Caco-2 (cell line): ENCODE measurements at regions not wholly inside any gene's neighbourhood (a gene's known extent, or its start where the extent isn't known, plus 50 kb on each side); places are given as distances from the start of the nearest gene placed in this dataset.
"Not testable (repeated sequence)": the region's sequence is repeated elsewhere in the genome, so short reads cannot be mapped to it uniquely, and the experiment has no call there.

Experiments
- BruUV-seq: library from RNA; stranded (reverse); fragments of 400-500 nt; replicated peaks from 2 replicates; lab custom pipeline; 2021; lab: Mats Ljungman, UMichigan
- CTCF ChIA-PET: fragments of 300-600 bp; sonication (Branson Sonifier 250); formaldehyde crosslinking; loops from one replicate; lab custom pipeline; 2022; ENCODE audit warnings: antibody characterized with exemption; lab: Charles Lee
- POLR2A ChIA-PET: fragments of 300-600 bp; sonication (Branson Sonifier 250); formaldehyde crosslinking; loops from one replicate; lab custom pipeline; 2022; ENCODE audit warnings: antibody characterized with exemption; lab: Charles Lee
- DNase-seq, 2 experiments: peaks; one replicate each; pipeline versions ENCODE4 v3.0.0 to v3.0.0-alpha.2; 2020 to 2022
- H3K27me3 ChIP-seq: replicated peaks from 2 replicates; pipeline ENCODE4 v1.6.0; 2011; ENCODE audit warnings: low read length; ENCODE audit not compliant: control insufficient read depth, insufficient read depth
- H3K36me3 ChIP-seq: 2 replicates; pipeline ENCODE4 v1.5.1; 2011; ENCODE audit warnings: low read length; ENCODE audit not compliant: control insufficient read depth, insufficient read depth
- H3K4me1 ChIP-seq: fragments of 250-450 bp; sonication (Bioruptor Pico); 2 replicates; pipeline ENCODE4 v1.5.1; 2020; ENCODE audit warnings: mild to moderate bottlenecking
- H3K4me3 ChIP-seq: 2 replicates; pipeline ENCODE4 v1.5.1; 2011; ENCODE audit warnings: low read depth, mild to moderate bottlenecking, control low read depth, low read length
- H3K9me3 ChIP-seq: fragments of 250-450 bp; sonication (Bioruptor Pico); 2 replicates; pipeline ENCODE4 v1.5.1; 2020; ENCODE audit warnings: mild to moderate bottlenecking, moderate library complexity
- H3K27ac Mint-ChIP-seq: one replicate; pipeline ENCODE4 v1.8.0; 2022; ENCODE audit warnings: mixed read lengths; ENCODE audit not compliant: unreplicated experiment
- H3K27me3 Mint-ChIP-seq: one replicate; pipeline ENCODE4 v1.8.0; 2022; ENCODE audit warnings: mixed read lengths; ENCODE audit not compliant: insufficient read depth, unreplicated experiment
- H3K36me3 Mint-ChIP-seq: one replicate; pipeline ENCODE4 v1.8.0; 2022; ENCODE audit warnings: mild to moderate bottlenecking, mixed read lengths; ENCODE audit not compliant: insufficient read depth, unreplicated experiment
- H3K4me1 Mint-ChIP-seq: one replicate; pipeline ENCODE4 v1.8.0; 2022; ENCODE audit warnings: low read depth, mixed read lengths; ENCODE audit not compliant: unreplicated experiment
- H3K4me3 Mint-ChIP-seq: one replicate; pipeline ENCODE4 v1.8.0; 2022; ENCODE audit warnings: mild to moderate bottlenecking, moderate library complexity, mixed read lengths; ENCODE audit not compliant: unreplicated experiment
- H3K9me3 Mint-ChIP-seq: one replicate; pipeline ENCODE4 v1.8.0; 2022; ENCODE audit warnings: mixed read lengths; ENCODE audit not compliant: unreplicated experiment
- intact Hi-C: fragments of 100-400 bp; cut with micrococcal nuclease; formaldehyde crosslinking; loops from one replicate; pipeline ENCODE4 v1.10.0; 2022; ENCODE audit not compliant: unreplicated experiment
- TF ChIP-seq, protein P1 (sequence below), 2 experiments: fragments of 200-600 bp in 1 of 2; IDR thresholded peaks; 1 replicate in 1 of 2; 2 replicates in 1 of 2; pipeline versions ENCODE4 v1.5.1 to v1.8.0; 2011 to 2022; ENCODE audit warnings: antibody characterized with exemption in 1 of 2, control low read depth in 1 of 2, inconsistent platforms in 1 of 2, low read depth in 1 of 2, low read length in 1 of 2, mild to moderate bottlenecking in 1 of 2, moderate library complexity in 1 of 2; ENCODE audit not compliant: insufficient read depth in 1 of 2, severe bottlenecking in 1 of 2, unreplicated experiment in 1 of 2

DNA sequence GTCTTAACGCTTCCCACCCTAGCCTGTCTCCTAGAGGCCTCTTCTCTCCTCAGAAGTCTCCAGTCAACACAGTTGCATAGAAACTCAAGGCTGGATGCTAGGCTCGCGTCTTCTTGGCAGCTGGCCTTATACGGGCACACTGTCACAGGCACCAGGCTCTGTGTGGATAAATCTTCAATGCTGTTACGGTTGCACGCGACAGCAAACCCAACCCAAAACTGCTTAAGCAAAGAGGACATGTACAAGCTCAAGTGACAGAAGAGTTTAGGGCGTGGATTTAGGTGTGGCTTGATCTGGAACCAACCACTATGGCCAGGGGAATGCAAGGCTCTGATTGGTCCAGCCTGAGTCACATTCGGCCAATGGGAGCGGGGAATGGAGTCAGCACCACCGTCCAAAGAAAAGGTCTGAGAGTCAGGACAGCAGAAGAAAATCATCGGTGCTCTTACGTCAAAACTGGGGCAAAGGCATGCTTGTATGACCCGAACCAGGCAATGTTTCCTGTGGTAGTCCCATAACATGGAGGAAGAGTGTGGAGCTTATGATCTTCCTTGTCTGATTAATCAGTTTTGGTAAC, 65.1 kb upstream of the ZNG1B start:
- not testable (repeated sequence) for H3K36me3 ChIP-seq, H3K4me1 ChIP-seq, H3K4me3 ChIP-seq, BruUV-seq, DNase-seq, H3K27ac Mint-ChIP-seq, H3K27me3 Mint-ChIP-seq, H3K27me3 ChIP-seq, H3K9me3 Mint-ChIP-seq, H3K4me3 Mint-ChIP-seq, H3K36me3 Mint-ChIP-seq, H3K9me3 ChIP-seq
- peaks cover 13% of the 10 kb centered on the region for H3K4me1 Mint-ChIP-seq
- intact Hi-C loops: loop anchor here (5.0 kb wide), 1 partner anchor 290 kb away; no protein-coding TSS in a partner anchor
- ChIA-PET CTCF (interaction anchor here (1.2 kb wide), 1 partner anchor 168 kb away, joined by 7 read pairs; no protein-coding TSS in a partner anchor), POLR2A (interaction anchor here (0.6 kb wide), 1 partner anchor 105 kb away, joined by 3 read pairs; no protein-coding TSS in a partner anchor)

DNA sequence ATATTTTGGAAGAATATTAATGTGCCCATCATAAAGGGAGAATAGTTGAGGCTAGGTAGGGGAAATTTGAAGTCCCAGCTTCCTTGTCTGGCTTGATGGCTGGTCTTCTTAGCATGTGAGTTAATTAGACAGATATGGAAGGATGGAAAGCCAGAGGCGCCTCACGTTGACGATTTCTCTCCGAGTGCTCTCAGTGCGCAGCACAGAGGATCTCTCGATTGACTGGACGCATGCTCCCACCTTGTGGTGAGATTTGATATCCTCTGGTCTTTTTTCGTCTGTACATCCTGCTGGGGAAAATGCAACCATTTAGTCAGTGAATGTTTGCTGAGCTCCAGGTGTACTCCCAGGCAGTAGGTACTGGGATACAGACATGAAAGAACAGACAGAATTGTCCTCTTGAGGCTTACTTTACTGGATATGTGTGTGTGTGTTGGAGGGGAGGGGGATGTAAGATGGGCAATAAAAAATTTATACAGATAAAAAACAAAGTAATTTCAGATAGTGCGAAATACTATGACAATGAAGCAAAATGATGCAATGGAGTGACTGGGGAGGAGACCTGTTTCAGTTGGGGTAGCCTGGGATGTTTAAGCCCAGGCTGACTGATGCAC, 66.9 kb upstream of the ZNG1B start:
- no TSS peak for BruUV-seq
- no peak overlapping the region for H3K4me3 Mint-ChIP-seq
- H3K27me3 Mint-ChIP-seq: no peaks in the 10 kb centered on the region
- TF ChIP-seq, protein P1, sequence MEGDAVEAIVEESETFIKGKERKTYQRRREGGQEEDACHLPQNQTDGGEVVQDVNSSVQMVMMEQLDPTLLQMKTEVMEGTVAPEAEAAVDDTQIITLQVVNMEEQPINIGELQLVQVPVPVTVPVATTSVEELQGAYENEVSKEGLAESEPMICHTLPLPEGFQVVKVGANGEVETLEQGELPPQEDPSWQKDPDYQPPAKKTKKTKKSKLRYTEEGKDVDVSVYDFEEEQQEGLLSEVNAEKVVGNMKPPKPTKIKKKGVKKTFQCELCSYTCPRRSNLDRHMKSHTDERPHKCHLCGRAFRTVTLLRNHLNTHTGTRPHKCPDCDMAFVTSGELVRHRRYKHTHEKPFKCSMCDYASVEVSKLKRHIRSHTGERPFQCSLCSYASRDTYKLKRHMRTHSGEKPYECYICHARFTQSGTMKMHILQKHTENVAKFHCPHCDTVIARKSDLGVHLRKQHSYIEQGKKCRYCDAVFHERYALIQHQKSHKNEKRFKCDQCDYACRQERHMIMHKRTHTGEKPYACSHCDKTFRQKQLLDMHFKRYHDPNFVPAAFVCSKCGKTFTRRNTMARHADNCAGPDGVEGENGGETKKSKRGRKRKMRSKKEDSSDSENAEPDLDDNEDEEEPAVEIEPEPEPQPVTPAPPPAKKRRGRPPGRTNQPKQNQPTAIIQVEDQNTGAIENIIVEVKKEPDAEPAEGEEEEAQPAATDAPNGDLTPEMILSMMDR (IDR thresholded peaks at IDR 0.05; ENCODE audit: insufficient read depth in 1 of 2, low read depth in 1 of 2, low read length in 1 of 2, severe bottlenecking in 1 of 2, unreplicated experiment in 1 of 2): peak; percentile 63 to 84
- no peaks in the 10 kb centered on the region for H3K27me3 ChIP-seq
- POLR2A ChIA-PET: no interaction called here
- no peaks in the 10 kb centered on the region for H3K9me3 ChIP-seq
- H3K4me1 Mint-ChIP-seq: peaks cover 22% of the 10 kb centered on the region
- no peak overlapping the region for H3K27ac Mint-ChIP-seq
- H3K36me3 ChIP-seq: no peaks in the 10 kb centered on the region
- no peak overlapping the region for H3K4me3 ChIP-seq
- peaks cover 19% of the 10 kb centered on the region for H3K4me1 ChIP-seq
- H3K36me3 Mint-ChIP-seq: no peaks in the 10 kb centered on the region
- CTCF ChIA-PET: interaction anchor here (0.6 to 2.0 kb wide), 13 partner anchors 87 to 308 kb away, joined by 3 to 16 read pairs (median 4); no protein-coding TSS in a partner anchor
- no peaks in the 10 kb centered on the region for H3K9me3 Mint-ChIP-seq
- intact Hi-C loops: loop anchor here (1.0 to 5.0 kb wide), 7 partner anchors 20 to 288 kb away; no protein-coding TSS in a partner anchor
- peak; percentile 84 to 85 for DNase-seq

DNA sequence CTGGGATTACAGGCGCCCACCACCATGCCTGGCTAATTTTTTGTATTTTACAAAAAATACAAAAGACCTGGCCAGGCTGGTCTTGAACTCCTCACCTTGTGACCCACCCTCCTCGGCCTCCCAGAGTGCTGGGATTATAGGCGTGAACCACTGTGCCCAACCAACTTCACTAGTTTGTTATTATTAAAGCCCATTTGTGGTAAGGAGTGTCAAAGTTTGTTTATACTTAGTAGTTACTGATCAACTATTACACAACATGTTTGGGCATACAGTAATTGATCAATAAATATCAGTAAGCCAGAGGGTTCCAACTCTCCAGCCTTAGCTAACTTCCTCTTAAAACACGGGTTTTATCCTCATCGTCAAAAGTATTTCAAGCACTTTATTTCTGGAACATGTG, 67.5 kb upstream of the ZNG1B start:
- ChIA-PET POLR2A (no interaction called here), CTCF (interaction anchor here (1.1 to 2.0 kb wide), 8 partner anchors 86 to 232 kb away, joined by 3 to 16 read pairs (median 6); no protein-coding TSS in a partner anchor)
- Mint-ChIP-seq H3K36me3 (no peaks in the 10 kb centered on the region), H3K27ac (no peak overlapping the region), H3K9me3 (no peaks in the 10 kb centered on the region), H3K27me3 (no peaks in the 10 kb centered on the region), H3K4me3 (no peak overlapping the region), H3K4me1 (peaks cover 25% of the 10 kb centered on the region)
- intact Hi-C loops: loop anchor here (1.0 to 5.0 kb wide), 7 partner anchors 21 to 288 kb away; no protein-coding TSS in a partner anchor
- H3K27me3 ChIP-seq: no peaks in the 10 kb centered on the region
- H3K4me1 ChIP-seq: peaks cover 24% of the 10 kb centered on the region
- no TSS peak for BruUV-seq
- H3K9me3 ChIP-seq: no peaks in the 10 kb centered on the region
- TF ChIP-seq, protein P1 (IDR thresholded peaks at IDR 0.05; ENCODE audit: insufficient read depth in 1 of 2, low read depth in 1 of 2, low read length in 1 of 2, severe bottlenecking in 1 of 2, unreplicated experiment in 1 of 2): no peak
- H3K36me3 ChIP-seq: no peaks in the 10 kb centered on the region
- H3K4me3 ChIP-seq: no peak overlapping the region
- DNase-seq: no peak

DNA sequence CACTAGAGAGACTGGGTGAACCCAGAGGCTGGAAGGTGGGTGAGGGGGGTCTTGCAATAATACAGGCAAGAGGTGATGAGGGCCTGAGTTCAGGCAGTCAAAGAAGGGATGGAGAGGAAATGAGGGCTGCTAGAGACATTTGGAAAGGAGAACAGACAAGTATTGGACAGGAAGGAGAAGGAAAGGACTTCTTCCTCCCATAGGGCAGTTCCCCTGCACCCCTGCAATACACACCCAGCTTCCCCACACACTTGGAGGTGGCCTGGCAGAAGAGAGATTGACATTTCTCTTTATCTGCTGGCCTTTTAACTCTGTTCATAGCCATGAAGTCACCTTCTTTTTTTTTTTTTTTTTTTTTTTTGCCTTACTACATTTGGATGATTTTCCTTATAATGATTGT, 68.9 kb upstream of the ZNG1B start:
- H3K36me3 Mint-ChIP-seq, intact Hi-C loops, H3K9me3 Mint-ChIP-seq, POLR2A ChIA-PET, H3K27me3 Mint-ChIP-seq, BruUV-seq, H3K27ac Mint-ChIP-seq, DNase-seq, H3K9me3 ChIP-seq, H3K36me3 ChIP-seq, CTCF ChIA-PET, H3K4me3 ChIP-seq, H3K27me3 ChIP-seq, H3K4me3 Mint-ChIP-seq: not testable (repeated sequence)
- H3K4me1 ChIP-seq: peaks cover 26% of the 10 kb centered on the region
- peaks cover 22% of the 10 kb centered on the region for H3K4me1 Mint-ChIP-seq

DNA sequence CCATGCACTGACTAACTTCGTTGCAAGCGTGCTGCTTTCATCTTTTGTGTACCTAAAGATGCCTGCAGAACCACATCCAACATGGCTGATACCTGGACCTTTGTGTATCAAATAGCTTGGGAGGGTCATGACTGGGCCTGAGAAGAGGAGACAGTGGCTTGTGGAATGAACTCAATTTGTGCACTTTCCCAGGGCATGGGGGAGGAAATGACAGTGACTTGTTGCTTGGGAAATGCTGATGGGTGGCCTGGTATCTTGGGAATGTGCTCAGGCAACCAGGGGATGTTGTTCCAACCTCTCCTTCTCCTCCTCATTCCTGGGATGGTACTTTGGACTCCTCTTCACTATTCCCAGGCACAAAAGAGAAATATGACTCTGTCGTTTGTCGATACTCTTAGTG, 70.7 kb upstream of the ZNG1B start:
- peaks cover 22% of the 10 kb centered on the region for H3K4me1 Mint-ChIP-seq
- peaks cover 26% of the 10 kb centered on the region for H3K4me1 ChIP-seq
- H3K9me3 Mint-ChIP-seq, H3K9me3 ChIP-seq, BruUV-seq, H3K4me3 Mint-ChIP-seq, POLR2A ChIA-PET, H3K27me3 ChIP-seq, H3K36me3 Mint-ChIP-seq, H3K4me3 ChIP-seq, H3K27ac Mint-ChIP-seq, CTCF ChIA-PET, H3K36me3 ChIP-seq, H3K27me3 Mint-ChIP-seq, intact Hi-C loops: not testable (repeated sequence)
- peak in 1 of 2 experiments; percentile 46 for DNase-seq
